ENCODE measurements at regions not wholly inside any gene's neighbourhood (a gene's known extent, or its start where the extent isn't known, plus 50 kb on each side); places are given as distances from the start of the nearest gene placed in this dataset.

GRCh38 chr22:49643998-49644397 is 183.7 kb downstream of the BRD1 start:
- H3K4me3 ChIP-seq (ENCODE audit: control insufficient read depth, low read depth, low read length) = no peak overlapping the region
- TF ChIP-seq CTCF (IDR thresholded peaks at IDR 0.05; ENCODE audit: control insufficient read depth, insufficient read depth, low read depth, low read length, missing control alignments) = no peak
- no peak for DNase-seq (ENCODE audit: low read depth)

DNA sequence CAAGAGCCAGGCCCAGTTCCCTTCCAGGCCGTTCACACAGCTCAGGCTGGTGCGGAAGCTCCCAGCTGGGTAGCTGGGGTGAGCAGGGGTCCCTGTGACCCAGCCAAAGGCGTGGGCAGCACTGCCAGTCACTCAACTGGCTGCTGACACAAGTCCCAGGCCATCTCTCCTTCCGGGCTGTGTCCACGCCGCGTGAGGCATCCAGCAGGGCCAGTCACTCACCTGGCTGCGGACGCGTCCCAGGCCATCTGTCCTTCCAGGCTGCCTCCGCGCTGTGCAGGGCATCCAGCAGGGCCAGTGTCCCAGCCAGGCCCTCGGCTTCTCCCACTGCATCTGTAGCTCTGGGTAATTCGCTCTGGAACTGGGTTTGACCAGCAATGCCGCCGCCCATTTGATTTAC is 184.2 kb downstream of the BRD1 start:
- no peak overlapping the region for H3K4me3 ChIP-seq (ENCODE audit: control insufficient read depth, low read depth, low read length)
- no peak for DNase-seq (ENCODE audit: low read depth)
- TF ChIP-seq CTCF (IDR thresholded peaks at IDR 0.05; ENCODE audit: control insufficient read depth, insufficient read depth, low read depth, low read length, missing control alignments) = no peak

DNA sequence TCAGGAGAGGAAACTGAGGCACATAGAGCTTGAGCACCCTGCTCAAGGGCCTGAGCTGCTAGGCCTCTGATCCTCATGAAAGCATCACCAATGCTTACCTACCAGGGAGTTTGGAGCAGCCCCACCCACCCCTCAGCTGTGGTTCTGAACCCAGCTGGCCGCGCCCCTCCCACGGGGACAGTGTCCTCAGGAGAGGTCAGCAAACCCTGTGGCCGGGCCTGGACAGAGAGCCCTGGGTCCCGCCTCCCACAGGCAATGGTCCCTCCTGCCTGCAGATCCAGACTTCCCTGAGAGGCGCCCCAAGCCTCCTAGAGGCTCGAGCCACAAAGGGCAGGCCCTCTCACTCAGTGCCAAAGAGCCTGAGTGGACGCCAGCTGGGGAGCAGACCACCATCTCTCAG is 184.9 kb downstream of the BRD1 start:
- no peak overlapping the region for H3K4me3 ChIP-seq (ENCODE audit: control insufficient read depth, low read depth, low read length)
- no peak for TF ChIP-seq CTCF (IDR thresholded peaks at IDR 0.05; ENCODE audit: control insufficient read depth, insufficient read depth, low read depth, low read length, missing control alignments)
- no peak for DNase-seq (ENCODE audit: low read depth)

DNA sequence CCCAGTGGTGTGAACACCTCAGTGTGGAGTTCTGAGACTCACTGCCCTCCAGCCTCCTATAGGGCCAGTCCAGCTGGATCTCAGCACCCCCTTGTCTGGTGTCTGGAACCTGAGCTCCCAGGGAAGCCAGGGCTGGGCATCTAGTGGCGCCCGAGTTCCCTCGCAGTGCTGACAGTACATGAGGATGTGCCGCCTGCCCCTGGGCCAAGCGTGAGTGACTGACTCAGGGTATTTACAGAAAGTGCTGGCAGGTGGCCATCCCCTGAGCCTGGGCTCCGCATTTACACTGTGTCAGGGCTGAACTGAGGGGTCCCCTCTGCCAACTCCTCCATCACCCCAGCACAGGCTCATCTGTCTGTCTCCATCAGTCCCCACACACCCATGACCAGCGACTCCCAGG is 185.3 kb downstream of the BRD1 start:
- DNase-seq (ENCODE audit: low read depth) = no peak
- H3K4me3 ChIP-seq (ENCODE audit: control insufficient read depth, low read depth, low read length) = no peak overlapping the region
- no peak for TF ChIP-seq CTCF (IDR thresholded peaks at IDR 0.05; ENCODE audit: control insufficient read depth, insufficient read depth, low read depth, low read length, missing control alignments)

DNA sequence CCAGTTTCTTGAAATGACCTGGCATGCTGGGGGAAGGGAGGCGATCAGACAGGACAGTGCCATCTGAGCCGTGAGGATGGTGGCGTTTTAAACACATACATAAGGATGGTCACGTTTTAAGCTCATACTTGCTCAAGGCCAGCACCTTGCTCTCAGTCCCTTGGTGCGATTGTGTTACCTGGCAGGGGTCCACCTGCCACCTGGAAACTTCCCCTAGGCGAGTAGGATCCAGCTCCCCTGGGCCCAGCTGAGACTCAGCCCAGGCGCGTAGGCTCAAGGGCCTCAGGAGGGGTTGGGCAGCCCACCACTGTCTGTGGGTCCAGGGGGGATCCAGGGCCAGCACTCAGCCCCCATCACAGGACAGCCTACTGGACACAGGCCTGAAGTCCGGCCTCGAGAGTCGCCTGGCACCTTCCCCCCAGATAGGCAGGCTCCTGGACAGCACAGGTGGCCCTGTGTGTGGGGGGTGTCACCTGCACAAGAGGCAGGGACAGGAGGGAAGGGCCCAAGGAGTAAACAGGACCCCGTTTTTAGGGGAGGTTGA is 185.8 kb downstream of the BRD1 start:
- no peak for TF ChIP-seq CTCF (IDR thresholded peaks at IDR 0.05; ENCODE audit: control insufficient read depth, insufficient read depth, low read depth, low read length, missing control alignments)
- DNase-seq (ENCODE audit: low read depth) = no peak
- H3K4me3 ChIP-seq (ENCODE audit: control insufficient read depth, low read depth, low read length) = no peak overlapping the region

- H3K4me3 ChIP-seq (ENCODE audit: control insufficient read depth, low read depth, low read length) = no peak overlapping the region
- DNase-seq (ENCODE audit: low read depth) = no peak
- no peak for TF ChIP-seq CTCF (IDR thresholded peaks at IDR 0.05; ENCODE audit: control insufficient read depth, insufficient read depth, low read depth, low read length, missing control alignments)
Measured at GRCh38 chr22:49640366-49641095, 187.1 kb downstream of the BRD1 start.

Measured in AG09309 (cell line).